ENCODE measurements at regions not wholly inside any gene's neighbourhood (a gene's known extent, or its start where the extent isn't known, plus 50 kb on each side); places are given as distances from the start of the nearest gene placed in this dataset.
A peak's percentile ranks its signal among the peaks of the same experiment; 100 is the strongest.

DNA sequence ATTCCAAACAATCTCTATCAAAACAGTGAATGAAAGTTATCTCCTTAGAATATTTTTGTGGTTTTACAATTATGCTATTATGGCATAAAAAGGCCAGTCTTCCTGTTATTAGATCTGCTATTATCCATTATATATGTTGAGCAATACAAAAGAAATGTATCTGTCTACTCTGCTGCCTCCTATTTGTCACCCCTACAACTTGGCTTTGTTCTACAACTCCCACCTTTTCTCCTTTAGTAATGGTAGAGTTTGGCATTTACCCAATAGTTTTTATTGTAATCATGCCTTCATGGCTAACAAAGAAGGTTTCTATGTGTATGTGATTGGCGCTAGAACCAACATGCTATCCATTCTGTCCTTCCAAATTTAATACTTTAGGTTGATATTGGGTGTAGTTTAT lies 189.2 kb upstream of the PRDM9 start:
- POLR2A ChIA-PET = no interaction called here

DNA sequence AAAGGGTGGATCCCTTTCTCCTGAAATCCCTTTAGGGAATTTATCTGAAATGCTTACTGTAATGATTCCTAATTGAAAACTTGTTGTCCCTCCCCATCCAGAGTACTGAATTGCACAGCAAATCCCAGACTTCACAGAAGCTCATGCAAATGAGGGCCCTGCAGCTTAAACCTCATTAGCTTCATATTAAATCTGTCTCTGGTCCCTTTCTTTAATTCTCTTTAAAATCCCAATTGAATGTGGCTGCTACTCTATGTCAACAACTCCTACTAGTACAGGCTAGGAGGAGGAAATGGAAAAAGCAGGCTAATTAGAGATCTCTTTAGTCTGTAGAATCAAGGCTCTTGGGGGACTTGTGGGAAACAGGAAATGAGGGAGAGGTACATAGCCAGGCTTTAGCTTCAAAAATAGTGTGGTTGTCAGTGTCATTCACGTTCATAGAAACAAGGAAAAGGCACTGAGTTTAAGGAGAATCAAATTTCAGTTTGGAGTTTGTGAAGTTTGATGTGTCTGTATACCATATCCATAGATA lies 191.3 kb upstream of the PRDM9 start:
- CTCF ChIA-PET = no interaction called here

More for the DNA sequence above, 189.2 kb upstream of the PRDM9 start:
- TF ChIP-seq L3MBTL2 (conservative IDR thresholded peaks at IDR 0.05) (no peak), FOXA1 (IDR thresholded peaks at IDR 0.05) (no peak), FOXK2 (IDR thresholded peaks at IDR 0.05) (no peak), TARDBP (IDR thresholded peaks at IDR 0.05) (no peak), SUZ12 (IDR thresholded peaks at IDR 0.05) (no peak), BHLHE40 (IDR thresholded peaks at IDR 0.05; ENCODE audit: borderline replicate concordance) (no peak), CTBP1 (IDR thresholded peaks at IDR 0.05; ENCODE audit: borderline replicate concordance) (no peak), FOXM1 (IDR thresholded peaks at IDR 0.05; ENCODE audit: borderline replicate concordance) (no peak)
- CTCF ChIA-PET = no interaction called here
- no peak for DNase-seq (ENCODE audit: extremely low spot score)

DNA sequence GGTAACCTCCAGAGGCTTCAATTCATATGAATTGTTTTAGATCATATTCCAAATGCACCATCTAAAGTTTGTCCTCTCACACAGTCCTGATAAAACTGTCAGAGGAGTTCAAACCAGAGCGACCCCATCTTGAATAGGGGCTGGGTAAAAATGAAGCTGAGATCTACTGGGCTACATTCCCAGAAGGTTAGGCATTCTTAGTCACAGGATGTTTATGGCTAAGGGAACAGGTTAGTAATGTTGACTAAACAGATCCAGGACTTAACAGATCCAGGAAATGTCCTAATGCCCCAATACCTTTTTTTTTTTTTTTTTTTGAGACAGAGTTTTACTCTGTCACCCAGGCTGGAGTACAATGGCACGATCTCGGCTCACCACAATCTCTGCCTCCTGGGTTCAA lies 192.6 kb upstream of the PRDM9 start:
- DNase-seq (ENCODE audit: extremely low spot score) = no peak
- CTCF ChIA-PET = no interaction called here
- POLR2A ChIA-PET = no interaction called here
- TF ChIP-seq SP1 (IDR thresholded peaks at IDR 0.05) (no peak), LEF1 (IDR thresholded peaks at IDR 0.05; ENCODE audit: borderline replicate concordance) (no peak), ELF4 (IDR thresholded peaks at IDR 0.05) (no peak), TARDBP (IDR thresholded peaks at IDR 0.05) (no peak), BHLHE40 (IDR thresholded peaks at IDR 0.05; ENCODE audit: borderline replicate concordance) (no peak), HDGF (IDR thresholded peaks at IDR 0.05; ENCODE audit: borderline replicate concordance) (no peak), SUZ12 (IDR thresholded peaks at IDR 0.05) (no peak), FOXA1 (IDR thresholded peaks at IDR 0.05) (no peak), NFRKB (IDR thresholded peaks at IDR 0.05) (no peak), L3MBTL2 (conservative IDR thresholded peaks at IDR 0.05) (no peak), CTBP1 (IDR thresholded peaks at IDR 0.05; ENCODE audit: borderline replicate concordance) (no peak), ARNT (IDR thresholded peaks at IDR 0.05) (no peak)
- TF ChIP-seq, protein P1, sequence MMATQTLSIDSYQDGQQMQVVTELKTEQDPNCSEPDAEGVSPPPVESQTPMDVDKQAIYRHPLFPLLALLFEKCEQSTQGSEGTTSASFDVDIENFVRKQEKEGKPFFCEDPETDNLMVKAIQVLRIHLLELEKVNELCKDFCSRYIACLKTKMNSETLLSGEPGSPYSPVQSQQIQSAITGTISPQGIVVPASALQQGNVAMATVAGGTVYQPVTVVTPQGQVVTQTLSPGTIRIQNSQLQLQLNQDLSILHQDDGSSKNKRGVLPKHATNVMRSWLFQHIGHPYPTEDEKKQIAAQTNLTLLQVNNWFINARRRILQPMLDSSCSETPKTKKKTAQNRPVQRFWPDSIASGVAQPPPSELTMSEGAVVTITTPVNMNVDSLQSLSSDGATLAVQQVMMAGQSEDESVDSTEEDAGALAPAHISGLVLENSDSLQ (IDR thresholded peaks at IDR 0.05) = no peak

More for the DNA sequence above, 191.3 kb upstream of the PRDM9 start:
- TF ChIP-seq CTBP1 (IDR thresholded peaks at IDR 0.05; ENCODE audit: borderline replicate concordance) = no peak
- no peak for TF ChIP-seq ARNT (IDR thresholded peaks at IDR 0.05)
- no peak for TF ChIP-seq FOXA1 (IDR thresholded peaks at IDR 0.05)
- TF ChIP-seq, protein P1 (IDR thresholded peaks at IDR 0.05) = no peak
- TF ChIP-seq FOXM1 (IDR thresholded peaks at IDR 0.05; ENCODE audit: borderline replicate concordance) = no peak
- no peak for TF ChIP-seq TARDBP (IDR thresholded peaks at IDR 0.05)
- TF ChIP-seq HDGF (IDR thresholded peaks at IDR 0.05; ENCODE audit: borderline replicate concordance) = no peak
- no peak for TF ChIP-seq NFRKB (IDR thresholded peaks at IDR 0.05)
- no peak for TF ChIP-seq FOXK2 (IDR thresholded peaks at IDR 0.05)
- TF ChIP-seq SP1 (IDR thresholded peaks at IDR 0.05) = no peak
- TF ChIP-seq LEF1 (IDR thresholded peaks at IDR 0.05; ENCODE audit: borderline replicate concordance) = no peak
- no peak for TF ChIP-seq L3MBTL2 (conservative IDR thresholded peaks at IDR 0.05)
- TF ChIP-seq ZNF384 (IDR thresholded peaks at IDR 0.05) = no peak
- POLR2A ChIA-PET = no interaction called here
- DNase-seq (ENCODE audit: extremely low spot score) = no peak

DNA sequence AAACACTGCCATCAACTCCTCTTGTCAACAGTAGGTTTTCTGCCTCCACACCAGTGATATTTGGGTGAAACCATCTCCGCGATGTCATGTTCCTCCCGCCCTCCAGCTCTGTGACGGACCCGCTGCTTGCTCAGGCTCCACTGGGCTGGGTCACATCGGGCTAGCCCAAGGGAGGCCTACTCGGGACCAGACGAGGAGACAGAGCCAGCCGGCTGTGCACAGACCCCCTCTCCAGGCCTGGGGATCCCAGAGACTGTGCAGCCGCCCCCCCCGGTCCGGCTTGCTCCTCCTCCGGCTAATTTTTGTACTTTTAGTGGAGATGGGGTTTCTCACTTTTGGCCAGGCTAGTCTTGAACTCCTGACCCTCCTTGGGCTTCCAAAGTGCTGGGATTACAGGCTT lies 202.4 kb upstream of the PRDM9 start:
- CTCF ChIA-PET = no interaction called here
- POLR2A ChIA-PET = no interaction called here
- no peak for TF ChIP-seq FOXK2 (IDR thresholded peaks at IDR 0.05)
- TF ChIP-seq LEF1 (IDR thresholded peaks at IDR 0.05; ENCODE audit: borderline replicate concordance) = no peak
- TF ChIP-seq SP1 (IDR thresholded peaks at IDR 0.05) = no peak
- TF ChIP-seq CTBP1 (IDR thresholded peaks at IDR 0.05; ENCODE audit: borderline replicate concordance) = no peak
- no peak for TF ChIP-seq FOXM1 (IDR thresholded peaks at IDR 0.05; ENCODE audit: borderline replicate concordance)
- DNase-seq (ENCODE audit: extremely low spot score) = no peak

DNA sequence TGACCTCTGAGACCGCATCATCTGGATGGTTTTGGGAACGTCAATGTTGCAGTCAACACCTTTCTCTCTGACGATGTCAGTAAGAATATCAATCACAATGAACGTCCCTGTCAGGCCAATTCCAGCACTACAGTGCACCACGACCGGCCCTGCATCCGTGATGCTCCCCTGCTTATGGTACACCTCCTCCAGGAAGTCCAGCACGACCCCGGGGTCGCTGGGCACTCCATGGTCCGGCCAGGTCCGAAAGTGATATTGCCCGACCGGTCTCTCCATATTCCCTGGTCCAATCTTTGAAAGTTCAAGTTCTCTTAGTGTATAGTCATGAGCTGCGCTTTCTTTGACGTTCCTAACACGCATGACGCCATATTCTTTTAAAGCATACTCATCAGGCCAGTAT lies 203.6 kb upstream of the PRDM9 start:
- no peak for TF ChIP-seq TARDBP (IDR thresholded peaks at IDR 0.05)
- DNase-seq (ENCODE audit: extremely low spot score) = no peak
- POLR2A ChIA-PET = no interaction called here
- CTCF ChIA-PET = no interaction called here

DNA sequence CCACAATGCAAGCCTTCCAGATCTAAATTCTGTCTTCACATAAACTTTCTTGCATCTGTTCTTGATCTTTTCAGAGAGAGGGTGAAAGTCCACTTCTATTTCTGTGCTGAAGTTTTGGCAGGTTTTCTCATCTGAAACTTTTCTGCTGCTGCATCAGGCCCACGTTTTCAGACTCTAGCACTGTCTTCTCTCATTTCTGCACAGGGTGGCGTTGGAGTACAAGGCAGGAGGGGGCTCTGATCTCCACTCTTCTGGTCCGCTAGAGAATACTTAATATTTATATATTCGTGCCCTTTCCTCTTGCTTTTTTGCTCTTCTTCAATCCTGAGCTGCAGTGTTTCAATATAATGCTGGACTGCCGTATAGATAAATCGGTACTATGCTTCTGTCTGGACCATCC lies 204.0 kb upstream of the PRDM9 start:
- no peak for DNase-seq (ENCODE audit: extremely low spot score)
- no peak for TF ChIP-seq FOXK2 (IDR thresholded peaks at IDR 0.05)
- TF ChIP-seq FOXM1 (IDR thresholded peaks at IDR 0.05; ENCODE audit: borderline replicate concordance) = no peak
- TF ChIP-seq ZNF384 (IDR thresholded peaks at IDR 0.05) = no peak
- TF ChIP-seq L3MBTL2 (conservative IDR thresholded peaks at IDR 0.05) = no peak
- no peak for TF ChIP-seq LEF1 (IDR thresholded peaks at IDR 0.05; ENCODE audit: borderline replicate concordance)
- no peak for TF ChIP-seq NFRKB (IDR thresholded peaks at IDR 0.05)
- no peak for TF ChIP-seq SP1 (IDR thresholded peaks at IDR 0.05)
- no peak for TF ChIP-seq HDGF (IDR thresholded peaks at IDR 0.05; ENCODE audit: borderline replicate concordance)
- TF ChIP-seq BHLHE40 (IDR thresholded peaks at IDR 0.05; ENCODE audit: borderline replicate concordance) = no peak
- TF ChIP-seq ARNT (IDR thresholded peaks at IDR 0.05) = no peak
- TF ChIP-seq ELF4 (IDR thresholded peaks at IDR 0.05) = no peak
- no peak for TF ChIP-seq SUZ12 (IDR thresholded peaks at IDR 0.05)
- TF ChIP-seq, protein P1 (IDR thresholded peaks at IDR 0.05) = no peak
- no peak for TF ChIP-seq CTBP1 (IDR thresholded peaks at IDR 0.05; ENCODE audit: borderline replicate concordance)
- TF ChIP-seq FOXA1 (IDR thresholded peaks at IDR 0.05) = no peak
- no peak for TF ChIP-seq TARDBP (IDR thresholded peaks at IDR 0.05)
- ChIA-PET POLR2A (no interaction called here), CTCF (no interaction called here)

DNA sequence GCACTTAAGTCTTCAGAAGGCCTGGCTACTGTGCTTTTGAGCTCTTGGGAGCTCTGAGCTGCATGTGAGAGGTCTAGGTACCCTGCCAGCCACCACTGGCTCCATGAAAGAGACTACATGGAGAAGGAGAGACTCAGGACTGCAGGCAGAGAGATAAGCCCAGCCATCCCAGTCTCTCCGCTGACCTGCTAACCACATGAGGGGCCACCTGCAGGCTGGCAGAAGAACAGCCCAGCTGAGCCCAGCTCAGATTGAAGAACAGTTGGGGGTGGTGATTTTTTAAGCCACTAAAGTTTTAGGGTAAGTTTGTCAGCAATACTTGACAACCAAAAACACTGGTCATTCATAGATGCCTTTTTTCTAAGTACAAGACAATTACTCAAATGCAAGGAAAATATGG lies 205.0 kb upstream of the PRDM9 start:
- ChIA-PET CTCF (no interaction called here), POLR2A (no interaction called here)
- no peak for TF ChIP-seq FOXA1 (IDR thresholded peaks at IDR 0.05)
- TF ChIP-seq ZNF384 (IDR thresholded peaks at IDR 0.05) = no peak
- peak; percentile 17 for DNase-seq (ENCODE audit: extremely low spot score)

All from HEK293T (cell line).